Urinary bladder (tissue), 1 donor: ENCODE measurements at regions not wholly inside any gene's neighbourhood (a gene's known extent, or its start where the extent isn't known, plus 50 kb on each side); places are given as distances from the start of the nearest gene placed in this dataset. TPM values are rescaled to one million over a fixed set of nuclear protein-coding genes. Genes with fewer than 3 reads are reported as not detected.

Experiments
- small RNA-seq: library from RNA; depleted of rRNA; stranded (forward); fragments of <200 nt; gene quantifications from one replicate; pipeline ENCODE3, GENCODE V24; 2014

Small RNA genes in the stretch of these regions (small RNA-seq; reads per million reads assigned to genes)
- gene AC116562.3 = not detected
